ENCODE measurements at regions not wholly inside any gene's neighbourhood (a gene's known extent, or its start where the extent isn't known, plus 50 kb on each side); places are given as distances from the start of the nearest gene placed in this dataset. TPM values are rescaled to one million over a fixed set of nuclear protein-coding genes. Genes with fewer than 3 reads are reported as not detected.

DNA sequence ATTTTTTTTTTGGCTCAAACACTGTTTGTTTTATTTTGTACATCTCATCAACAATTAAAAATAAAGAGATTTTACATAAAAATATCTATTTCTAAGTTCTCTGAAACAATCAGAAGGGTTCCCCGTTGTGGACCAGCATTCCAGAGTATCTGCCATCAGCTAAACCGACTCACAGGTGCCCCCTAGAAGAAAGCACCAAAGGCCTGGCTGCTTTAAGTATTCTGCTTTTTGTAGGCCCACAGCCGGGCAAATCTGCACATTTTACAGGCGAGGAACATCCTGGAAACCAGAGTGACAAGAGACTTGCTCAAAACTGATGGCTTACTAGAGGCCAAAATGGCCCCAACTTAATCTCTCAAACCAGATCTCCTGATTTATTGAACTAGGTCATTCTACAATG is 82.2 kb upstream of the SETBP1 start:
- no peak for DNase-seq (ENCODE audit: low read depth in 2 of 3, low spot score in 2 of 3)

DNA sequence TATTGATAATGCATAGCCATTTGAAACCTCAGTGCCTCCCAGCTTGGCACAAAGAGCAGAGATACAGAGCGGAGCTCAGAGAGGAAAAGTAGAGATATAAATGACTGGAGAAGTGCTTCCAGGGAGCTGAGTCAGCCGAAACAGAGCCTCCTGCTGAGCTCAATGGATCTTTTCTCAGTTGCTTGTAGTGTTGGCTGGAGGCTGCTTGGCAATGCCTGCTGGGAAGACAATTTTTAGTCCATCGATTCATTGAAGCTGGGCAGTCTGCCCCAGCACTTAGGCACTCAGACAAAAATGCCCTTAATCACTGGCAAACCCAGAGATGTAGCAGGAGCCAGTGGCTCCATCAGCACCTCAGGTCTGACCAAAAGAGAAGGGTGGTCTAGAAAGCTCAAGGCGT is 81.3 kb upstream of the SETBP1 start:
- DNase-seq (ENCODE audit: low read depth in 2 of 3, low spot score in 2 of 3), result no peak

DNA sequence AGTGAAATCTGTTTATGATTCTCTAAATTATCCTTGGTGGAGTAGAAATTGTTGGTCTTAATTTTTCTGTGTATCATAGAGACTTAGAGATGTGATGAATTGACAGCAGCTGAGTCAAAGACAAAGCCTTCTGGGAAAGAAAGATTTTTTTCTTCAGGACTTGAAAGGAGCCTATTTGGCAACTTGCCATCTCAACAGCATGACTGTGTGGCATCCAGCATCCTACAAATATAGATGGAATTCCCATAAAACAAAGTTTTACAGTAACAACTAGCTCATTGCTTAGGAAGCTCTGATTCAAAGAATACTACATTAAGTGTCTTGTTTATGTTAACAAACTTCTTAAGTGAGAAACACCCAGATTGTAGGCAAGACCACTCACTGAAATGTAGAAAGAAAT is 79.2 kb upstream of the SETBP1 start:
- no peak for DNase-seq (ENCODE audit: low read depth in 2 of 3, low spot score in 2 of 3)

DNA sequence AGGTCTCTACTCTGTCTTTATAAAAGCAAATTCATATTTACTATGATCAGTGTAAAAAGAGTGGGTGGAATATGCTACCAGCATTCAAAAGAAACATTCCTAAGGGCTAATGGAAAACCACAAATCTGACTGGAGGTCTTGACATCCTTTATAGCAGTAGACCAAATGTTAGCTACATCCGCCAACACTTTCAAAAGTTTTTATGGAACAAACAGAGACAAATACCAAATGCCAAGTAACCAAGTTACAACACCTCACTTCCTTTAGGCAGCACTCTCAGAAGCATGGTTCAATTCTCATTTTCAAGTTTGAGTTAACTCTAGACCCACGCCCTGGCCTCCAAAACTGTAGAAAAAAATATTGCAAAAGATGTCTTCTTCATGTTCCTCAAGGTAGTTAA is 78.3 kb upstream of the SETBP1 start:
- DNase-seq (ENCODE audit: low read depth in 2 of 3, low spot score in 2 of 3), result no peak

DNA sequence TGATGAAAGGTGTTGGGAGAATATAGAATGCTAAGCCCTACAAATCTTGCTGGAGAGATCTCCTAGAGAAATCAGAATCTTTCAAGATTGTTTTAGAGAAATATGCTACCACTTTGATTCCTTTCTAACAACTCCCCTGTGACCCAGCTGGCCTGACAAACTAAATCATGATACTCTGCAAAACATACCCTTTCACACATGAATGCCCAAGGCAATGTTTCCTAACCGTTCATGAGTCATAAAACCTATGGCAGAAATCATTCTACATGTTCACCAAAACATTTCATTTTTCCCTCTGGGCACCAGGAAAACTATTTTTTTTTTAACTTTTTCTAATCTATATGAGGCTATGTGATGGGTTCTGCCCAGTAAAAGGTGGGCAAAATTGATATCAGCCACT is 77.8 kb upstream of the SETBP1 start:
- no peak for DNase-seq (ENCODE audit: low read depth in 2 of 3, low spot score in 2 of 3)

DNA sequence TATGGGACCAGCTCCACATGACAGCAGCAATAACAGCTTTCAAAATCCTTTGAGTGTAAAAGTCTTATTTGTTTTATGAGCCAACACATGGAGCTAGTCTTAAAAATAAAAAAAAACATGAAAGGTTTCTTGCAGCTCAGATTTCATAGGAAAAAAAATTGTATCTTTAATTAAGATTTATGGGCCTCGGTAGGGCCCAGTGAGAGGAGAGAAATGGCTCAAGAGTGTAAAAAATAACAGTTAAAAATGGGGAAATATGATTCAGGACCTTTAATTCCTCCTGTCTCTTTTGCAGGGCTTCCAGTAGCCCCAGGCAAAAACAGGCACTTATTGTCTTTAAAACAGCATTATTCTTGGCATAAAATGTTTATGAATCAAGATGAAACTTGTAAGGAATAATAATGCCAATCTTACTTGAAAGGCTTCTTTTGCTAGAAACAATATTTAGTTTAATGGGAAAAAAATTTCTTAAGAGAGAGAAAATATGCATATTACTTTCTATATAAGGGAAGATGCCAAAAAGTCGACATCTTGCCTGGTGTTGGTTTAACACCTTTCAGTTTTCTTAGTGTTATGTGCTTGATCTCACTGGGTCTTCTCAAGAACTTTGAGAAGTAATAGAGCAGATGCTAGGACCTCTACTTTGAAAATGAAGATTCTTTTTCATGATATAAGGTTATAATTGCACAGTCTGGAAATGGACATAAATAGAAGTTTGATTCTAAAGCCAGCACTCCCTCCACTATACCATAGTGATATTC is 71.3 kb upstream of the SETBP1 start:
- DNase-seq (ENCODE audit: low read depth in 2 of 3, low spot score in 2 of 3), result no peak

DNA sequence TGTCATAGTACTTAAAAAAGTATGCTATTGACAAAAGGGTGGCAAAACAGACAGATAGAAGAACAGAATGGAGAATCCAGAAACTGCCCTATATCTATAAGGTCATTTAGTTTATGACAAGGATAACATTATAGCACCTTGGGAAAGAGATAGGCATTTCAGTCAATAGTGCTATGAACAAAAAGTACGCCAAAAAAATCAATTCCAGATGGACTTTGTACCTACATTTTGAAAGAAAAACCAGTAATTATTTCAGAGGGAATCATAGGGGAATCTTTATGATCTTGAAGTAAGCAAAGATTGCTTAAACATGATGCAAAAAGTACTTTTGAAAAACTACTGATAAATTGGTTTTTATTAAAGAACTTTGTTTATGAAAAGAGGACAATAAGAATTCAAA is 59.9 kb upstream of the SETBP1 start:
- no peak for DNase-seq (ENCODE audit: low read depth in 2 of 3, low spot score in 2 of 3)

DNA sequence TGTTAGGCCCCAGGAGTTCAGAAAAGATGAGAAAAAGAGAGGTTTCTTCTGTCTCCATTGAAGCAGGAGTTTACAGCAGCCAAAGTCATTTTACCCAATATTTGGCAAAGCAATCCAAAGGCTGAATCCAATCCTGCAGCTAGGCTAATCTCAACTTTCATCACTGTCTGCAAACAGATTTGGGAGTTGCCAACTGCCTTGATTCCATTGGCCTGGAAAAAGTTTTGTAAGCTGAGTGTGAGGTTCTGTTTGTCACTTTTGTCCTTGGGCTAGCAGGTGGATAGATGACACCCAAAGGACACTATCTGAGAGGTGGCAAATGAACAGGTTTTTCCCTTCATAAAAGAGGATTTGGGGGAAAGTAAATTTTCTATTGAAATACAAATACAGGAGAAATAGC is 56.6 kb upstream of the SETBP1 start:
- no peak for DNase-seq (ENCODE audit: low read depth in 2 of 3, low spot score in 2 of 3)

DNA sequence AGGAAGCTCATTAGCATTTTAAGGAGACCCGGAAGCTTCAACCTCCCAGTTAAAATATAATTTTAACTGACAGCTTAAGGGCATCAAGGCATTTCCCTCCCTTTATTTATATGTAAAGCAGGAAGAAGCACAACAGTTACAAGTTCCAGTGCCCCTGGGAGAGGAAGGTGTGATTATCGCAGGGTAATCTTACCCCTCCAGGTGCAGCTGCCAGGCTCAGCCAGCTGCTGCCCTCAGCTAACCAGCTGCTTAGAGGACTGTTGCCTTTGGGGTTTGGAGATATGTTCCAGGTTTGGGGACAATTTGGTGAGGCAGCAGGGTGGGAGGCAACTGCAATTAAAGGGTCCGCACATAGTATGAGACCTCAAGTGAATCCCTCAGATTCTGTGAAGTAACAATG is 55.3 kb upstream of the SETBP1 start:
- no peak for DNase-seq (ENCODE audit: low read depth in 2 of 3, low spot score in 2 of 3)

DNA sequence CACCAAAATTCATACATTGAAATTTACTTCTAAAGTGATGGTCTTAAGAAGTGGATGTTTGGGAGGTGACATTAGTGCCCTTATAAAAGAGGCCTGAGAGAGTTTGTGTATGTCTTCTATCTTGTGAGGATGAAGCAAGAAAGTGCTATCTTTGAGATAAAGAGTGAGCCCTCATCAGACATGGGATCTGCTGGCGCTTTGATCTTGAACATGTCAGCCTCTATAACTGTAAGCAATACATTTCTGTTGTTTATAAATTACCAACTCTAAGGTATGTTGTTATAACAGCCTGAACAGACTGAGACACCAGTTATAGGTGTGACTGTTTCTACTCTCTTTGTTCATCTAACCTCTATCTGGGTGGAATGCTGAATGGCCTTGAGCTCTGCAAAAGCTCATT is 54.5 kb upstream of the SETBP1 start:
- no peak for DNase-seq (ENCODE audit: low read depth in 2 of 3, low spot score in 2 of 3)

DNA sequence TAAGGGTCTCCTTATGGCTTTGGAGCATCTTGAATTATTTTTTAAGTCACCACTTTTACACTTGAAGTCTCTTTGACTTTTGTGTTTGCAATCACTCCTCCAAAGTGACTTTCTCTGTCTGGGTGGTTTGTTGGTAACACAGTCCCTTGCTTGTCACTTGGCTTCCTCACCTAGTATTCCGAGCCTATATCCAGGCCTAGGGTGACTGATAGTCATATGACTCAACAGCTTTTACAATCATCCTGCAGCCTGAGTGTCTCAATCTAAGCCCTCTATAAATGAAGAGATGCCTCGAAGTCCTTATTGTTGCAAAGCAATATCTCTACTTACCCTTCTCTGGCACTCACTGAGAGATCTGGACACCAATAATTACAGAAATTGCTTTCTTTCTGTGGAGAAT is 53.9 kb upstream of the SETBP1 start:
- no peak for DNase-seq (ENCODE audit: low read depth in 2 of 3, low spot score in 2 of 3)

DNA sequence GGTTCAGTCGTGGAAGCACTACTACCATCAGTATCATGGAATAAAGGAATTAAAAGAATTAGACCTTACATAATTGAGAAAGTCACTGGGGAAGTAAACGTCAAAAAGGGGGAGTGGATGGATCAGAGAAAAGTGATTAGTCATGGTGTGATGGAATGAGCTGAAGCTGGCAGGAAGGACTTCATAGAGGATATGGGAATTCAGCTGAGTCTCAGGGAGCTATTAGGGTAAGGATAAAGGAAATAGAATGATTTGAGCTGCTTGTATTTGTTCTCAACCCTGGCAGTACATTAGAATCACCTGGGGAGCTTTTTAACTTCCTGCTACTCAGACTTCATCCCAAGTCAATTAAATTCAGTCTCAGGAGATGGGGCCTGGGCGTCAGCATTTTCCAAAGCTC is 53.4 kb upstream of the SETBP1 start:
- DNase-seq (ENCODE audit: low read depth in 2 of 3, low spot score in 2 of 3), result no peak

DNA sequence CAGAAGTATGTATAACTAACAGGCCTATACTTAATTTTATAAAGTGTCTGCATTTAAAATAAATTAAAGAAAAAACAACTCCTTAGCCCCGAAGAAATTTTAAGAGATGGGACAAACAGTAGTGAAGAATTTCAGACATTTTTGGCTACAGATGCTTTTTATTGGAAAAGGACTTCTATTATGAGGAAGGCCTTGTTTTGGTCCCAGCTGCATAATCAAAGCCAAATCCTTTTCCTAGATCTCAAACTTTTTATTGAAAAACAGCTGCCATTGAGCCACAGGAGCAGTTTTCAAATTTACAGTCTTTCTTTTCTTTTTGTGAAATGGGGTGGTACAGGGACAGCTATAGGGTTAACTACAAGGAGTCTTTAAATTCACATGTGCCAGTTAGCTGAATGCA is 51.3 kb upstream of the SETBP1 start:
- no peak for DNase-seq (ENCODE audit: low read depth in 2 of 3, low spot score in 2 of 3)

DNA sequence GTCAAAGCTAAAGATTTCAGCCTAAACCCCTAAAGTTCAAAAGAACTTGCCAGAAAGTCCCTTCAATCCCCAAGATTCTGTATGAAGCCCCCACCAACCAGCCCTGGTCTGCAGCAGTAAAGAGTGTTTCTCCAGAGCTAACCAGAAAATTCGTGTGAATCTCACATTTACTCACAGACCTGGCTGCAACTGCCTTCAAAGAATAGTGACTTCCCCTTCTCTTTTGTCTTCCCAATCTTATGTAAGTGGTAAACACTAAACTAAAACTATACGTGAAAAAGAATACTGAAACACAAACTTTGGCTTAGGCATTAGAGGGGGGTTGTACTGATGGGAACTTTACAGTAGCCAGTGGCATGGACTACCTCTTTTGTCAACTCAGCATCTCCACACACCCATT is 50.6 kb upstream of the SETBP1 start:
- DNase-seq (ENCODE audit: low read depth in 2 of 3, low spot score in 2 of 3), result peak in 1 of 3 donors; percentile 23

Small RNA genes lying in the stretch of these regions (small RNA-seq; reads per million reads assigned to genes)
- gene RNA5SP455, result not detected

Measured in hematopoietic multipotent progenitor cell (in vitro differentiated cells).